Muscle of back (tissue), 3 donors: ENCODE measurements at regions not wholly inside any gene's neighbourhood (a gene's known extent, or its start where the extent isn't known, plus 50 kb on each side); places are given as distances from the start of the nearest gene placed in this dataset.

Experiments used
- DNase-seq, 3 donors: peaks; one replicate each; pipeline versions ENCODE4 v3.0.0 to v3.0.0-alpha.2; 2013

DNA sequence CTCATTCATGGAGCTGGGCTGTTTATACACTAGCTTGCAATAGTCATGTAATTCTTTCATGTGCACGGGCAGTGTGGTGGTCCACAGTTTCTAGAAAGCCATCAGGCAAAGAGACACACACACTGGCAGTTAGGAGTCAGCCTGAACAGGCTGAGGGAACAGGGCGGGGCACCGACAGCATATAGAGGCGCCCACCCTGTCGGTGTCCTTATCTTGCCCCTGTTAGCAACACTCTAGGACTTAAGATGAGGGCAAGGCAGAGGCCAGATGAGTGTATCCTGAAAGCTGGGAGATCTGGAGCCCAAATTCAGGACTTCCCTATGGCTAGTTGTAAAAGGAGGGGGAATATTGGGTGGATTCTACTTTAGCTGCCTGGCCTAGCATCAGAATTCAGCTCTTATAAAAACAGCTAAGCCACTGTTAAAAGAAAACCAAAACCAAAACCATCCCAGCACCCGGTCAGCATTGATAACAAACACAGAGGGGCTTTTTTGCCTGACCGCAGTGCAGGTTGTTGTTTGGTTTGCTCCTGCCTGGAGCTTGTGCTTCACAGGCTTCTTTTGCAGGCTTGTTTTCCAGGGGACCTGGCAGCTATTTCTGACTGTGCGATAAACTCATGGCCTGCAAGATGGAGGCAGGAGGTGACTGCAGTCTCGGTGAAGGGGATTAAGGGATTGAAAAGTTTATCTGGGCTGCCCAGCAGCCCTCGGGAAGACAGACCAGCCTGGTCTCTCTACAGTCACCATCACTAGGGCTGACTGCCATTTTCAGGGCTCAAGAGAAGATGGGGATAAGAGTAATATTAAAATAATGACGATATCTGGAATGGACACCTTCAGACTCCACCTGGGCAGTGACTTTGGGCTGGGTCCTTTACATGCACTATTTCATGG is 638.9 kb downstream of the MID1IP1 start:
- no peak for DNase-seq

DNA sequence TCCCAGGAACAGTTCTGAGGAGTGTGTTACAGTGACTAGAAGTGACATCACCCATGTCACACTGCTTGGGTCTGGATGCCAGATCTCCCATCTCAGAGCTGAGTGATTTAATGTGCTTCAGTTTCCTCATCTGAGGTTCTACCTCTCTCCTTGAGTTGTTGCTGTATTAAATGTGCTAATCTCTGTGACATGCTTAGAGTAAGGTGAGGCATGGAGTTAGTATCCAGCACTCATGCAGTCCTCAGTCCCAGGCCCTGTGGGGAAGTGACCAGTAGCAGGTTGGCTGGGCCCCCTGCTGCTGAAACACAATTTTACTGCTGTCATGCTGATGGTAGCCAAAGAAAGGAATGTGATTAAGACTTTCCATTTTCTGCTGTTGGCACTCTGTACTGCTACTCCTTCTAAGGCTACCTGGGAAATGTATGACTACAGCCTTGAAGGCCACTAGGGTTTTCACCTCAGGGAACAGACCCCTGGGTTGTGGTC is 639.6 kb downstream of the MID1IP1 start:
- no peak for DNase-seq

DNA sequence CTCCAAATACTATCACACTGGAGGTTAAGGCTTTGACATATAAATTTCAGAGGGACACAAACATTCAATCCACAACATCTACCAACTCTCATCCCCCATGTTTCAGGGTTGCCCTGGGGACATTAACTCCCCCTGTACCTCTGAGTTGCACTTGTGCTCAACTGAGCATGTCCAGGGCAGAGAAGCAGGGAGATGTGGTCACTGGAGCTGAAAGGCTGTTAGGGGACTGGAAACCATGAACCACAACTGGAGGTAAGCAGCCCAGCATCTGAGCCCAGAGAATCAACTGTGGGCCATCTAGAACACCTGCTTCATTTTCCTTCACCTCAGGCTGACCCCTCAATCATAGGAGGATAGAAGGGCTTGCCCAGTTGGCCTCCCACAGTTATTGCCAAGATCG is 641.1 kb downstream of the MID1IP1 start:
- no peak for DNase-seq

DNA sequence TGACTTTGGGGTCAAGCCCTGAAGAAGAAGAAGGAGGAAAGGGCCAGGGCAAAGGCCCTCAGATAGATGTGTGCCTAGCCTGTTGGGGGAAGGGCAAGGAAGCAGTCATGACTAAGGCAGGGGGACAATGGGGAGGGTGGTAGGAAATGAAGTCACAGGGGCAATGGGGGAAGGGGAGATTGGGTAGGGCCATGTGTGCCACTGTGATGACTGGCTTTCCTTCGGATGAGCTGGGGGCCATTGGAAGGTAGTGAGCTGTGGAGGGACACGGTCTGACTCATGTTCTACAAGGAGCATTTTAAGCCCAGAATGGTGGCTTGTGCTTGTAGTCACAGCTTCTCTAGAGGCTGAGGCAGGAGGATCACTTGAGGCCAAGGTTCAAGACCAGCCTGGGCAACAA is 642.0 kb downstream of the MID1IP1 start:
- DNase-seq: no peak

DNA sequence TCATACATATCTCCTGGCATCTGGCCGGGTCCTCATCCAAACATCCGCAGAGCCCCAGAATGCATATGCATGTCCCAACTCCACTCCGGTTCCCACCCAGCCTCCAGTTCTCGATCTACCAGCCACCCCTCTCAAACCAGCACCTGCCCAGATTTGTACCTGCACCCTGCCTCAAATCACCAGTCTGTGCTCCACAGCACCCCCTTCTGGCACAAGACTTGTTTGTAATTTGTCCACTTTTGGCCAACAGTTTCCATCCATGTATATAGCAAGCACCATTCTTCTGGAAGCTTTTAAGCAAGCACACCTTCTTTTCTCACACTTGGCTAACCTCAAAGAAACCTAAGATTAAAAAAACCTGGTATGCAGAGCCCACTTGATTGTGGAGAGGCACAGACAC is 644.1 kb downstream of the MID1IP1 start:
- no peak for DNase-seq

DNA sequence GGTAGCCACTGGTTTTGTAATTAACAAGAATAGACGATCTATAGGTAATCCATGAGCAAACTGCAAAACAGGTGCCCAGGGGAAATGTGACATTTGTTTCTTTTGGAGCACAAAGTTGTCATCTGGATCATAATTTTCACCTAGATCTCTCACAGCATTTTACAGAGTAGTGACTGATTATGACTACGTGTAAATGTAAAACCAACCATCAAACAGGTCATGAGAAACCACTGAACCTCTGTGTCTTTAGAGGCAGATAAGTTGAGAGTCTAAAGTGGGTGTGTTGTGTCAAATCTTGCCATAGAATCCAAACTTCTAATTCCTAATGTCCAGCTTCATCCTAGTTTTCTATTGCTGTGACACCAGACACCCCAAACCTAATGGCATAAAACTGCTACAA is 648.1 kb downstream of the MID1IP1 start:
- no peak for DNase-seq

DNA sequence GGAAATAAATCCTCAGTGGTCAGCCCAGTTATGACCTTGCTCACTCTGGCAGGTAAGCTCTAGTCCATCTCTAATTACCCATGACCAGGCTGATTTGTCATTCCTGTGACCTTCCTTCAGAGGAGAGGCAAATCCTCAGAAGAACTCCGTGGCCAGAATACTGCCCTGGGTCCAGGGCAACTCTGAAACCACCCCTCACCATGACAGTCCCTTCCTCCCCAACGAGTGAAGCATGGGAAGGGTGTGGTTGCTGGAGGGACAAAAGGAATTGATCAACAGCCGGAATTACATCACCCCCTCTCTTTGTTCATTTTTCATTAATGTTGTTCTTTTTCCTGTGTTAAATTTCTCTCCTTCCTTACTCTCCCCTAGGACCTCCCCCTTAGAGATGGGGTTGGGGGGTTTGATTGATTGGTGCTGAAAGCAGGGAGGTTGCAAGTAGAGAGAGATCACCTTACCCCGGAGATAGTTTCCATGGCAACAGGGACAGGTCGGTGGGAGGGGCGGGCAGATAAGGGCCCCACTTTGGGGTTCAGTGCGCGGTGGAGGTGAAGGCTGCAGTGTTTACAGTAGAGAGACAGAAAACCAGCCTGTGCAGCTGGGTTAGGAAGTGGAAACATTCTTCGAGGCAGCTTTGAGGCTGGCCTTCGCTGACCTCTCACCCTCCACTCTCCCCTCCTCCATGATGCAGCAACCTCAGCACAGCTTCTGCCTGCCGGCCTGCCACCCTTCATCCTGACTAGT is 647.4 kb downstream of the BCOR start:
- DNase-seq: no peak

DNA sequence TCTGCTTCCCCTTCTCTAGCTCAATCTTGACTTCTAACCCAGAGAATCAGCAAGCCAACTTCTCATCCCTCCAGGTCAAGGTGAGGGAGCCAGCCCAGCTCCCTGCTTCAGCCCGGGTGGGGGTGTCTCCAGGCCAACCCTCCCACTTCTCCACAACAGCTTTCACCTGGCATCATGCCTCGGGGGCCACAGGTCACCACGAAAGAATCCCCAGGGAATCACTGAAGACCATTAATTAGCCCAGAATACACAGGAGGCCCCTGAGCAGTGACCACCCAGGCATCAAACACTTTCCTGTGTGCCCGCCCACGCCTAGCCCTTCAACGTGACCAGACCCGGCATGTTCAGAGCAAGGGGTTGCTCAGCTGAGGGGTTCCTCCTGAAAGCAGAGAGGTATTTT is 646.7 kb downstream of the BCOR start:
- DNase-seq: no peak

DNA sequence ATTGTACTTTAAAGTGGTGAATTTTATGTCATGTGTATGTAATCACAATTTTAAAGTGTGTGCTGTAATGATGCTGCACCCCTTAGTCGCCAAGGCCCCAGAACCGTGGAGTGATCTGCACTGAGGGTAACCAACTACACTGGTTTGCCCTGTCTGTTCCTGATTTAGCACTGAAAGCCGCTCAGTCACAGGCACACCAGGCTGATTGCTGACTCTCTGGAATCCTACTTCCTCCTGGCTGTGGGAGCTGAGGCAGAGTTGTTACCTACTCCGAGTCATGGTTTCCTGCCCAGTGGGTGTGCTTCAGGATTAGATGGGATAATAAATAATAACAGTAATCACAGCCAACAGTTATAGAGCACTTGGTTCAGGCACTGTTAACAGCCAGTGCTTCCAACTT is 645.4 kb downstream of the BCOR start:
- DNase-seq: no peak

DNA sequence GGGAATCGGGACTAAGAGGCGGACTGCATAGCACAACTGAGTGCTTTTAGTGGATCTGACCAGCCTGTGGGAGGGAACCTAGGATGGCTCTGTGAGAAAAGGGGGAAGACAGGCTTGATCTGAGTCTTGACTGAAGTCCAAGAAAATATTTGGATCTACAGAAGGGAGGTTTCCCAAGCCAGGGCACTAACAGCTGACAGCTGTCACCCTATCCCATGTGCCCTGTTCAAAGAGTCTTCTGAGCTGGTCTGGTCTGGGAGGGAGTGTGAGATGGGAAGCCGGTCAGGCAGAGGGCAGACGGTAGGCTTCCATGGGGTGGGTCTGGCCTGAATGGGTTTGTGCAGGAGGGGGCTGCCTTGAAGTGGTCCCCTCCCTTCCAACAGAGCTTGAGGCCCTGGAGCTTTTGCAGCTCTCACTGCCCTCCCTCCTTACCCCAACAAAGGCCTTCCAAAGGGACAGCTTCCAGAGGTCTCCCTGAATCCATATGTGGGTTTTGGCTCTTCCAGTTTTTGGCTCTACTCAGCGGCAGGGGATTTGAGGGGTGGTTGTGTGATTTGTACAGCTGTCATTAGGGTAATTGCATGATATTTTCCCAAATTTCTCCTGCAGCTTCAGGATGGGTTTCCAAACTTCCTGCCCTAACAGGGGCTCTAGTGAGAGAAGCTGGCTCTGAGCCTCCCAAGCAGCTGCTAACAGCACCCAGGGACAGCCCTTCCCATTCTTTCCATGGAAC is 643.7 kb downstream of the BCOR start:
- DNase-seq: peak; percentile 47 to 84 (median 58)

DNA sequence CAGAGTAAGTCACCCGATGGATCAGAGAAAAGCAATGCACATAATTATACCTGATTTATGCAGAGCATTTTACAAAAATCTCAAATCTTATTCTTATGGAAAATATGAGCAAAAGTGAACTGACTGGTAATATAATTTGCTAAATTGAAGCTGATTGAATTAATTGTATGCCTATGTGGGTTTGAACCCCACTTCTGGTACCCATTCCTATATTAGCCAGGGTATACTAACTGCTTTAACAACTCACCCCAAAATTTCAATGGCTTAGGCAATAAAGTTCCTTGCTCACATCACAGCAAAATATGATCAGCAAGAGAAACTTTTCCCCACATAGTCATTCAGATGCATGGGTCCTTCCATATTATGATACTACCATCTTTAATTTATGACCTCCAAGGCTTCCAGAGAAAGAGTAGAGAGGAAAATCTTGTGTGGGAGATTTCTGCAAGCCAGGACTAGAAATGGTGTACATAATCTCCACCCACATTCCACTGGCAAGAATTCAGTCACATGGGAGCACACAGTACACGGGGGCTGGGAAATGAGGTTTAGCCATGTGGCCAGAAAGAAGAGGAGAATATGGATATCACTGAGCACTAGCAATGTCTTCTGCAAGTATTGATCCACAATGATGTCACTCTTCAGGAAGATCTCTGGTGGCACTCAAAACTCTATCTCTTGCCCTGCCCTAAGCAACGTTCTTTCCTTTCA is 640.7 kb downstream of the BCOR start:
- peak in 2 of 3 donors; percentile 39 to 61 for DNase-seq

DNA sequence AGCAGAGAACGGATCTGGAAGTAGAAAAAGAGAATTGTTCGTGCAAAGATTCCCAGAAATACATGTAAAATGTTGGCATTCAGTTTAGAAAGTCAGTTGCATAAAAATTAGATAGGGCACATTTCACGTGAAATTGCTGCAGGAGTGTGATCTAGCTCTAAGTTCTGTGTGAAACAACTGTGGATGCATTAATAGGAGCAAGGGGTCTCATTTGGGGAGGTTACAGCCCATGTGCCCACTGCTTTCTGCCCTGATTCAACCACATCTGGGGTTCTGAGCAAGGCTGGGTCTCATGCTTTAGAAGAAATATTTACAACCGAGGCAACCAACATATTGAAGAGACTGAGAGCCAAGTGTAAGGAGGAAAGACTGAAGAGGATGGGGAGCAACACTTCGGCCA is 639.0 kb downstream of the BCOR start:
- DNase-seq: no peak

DNA sequence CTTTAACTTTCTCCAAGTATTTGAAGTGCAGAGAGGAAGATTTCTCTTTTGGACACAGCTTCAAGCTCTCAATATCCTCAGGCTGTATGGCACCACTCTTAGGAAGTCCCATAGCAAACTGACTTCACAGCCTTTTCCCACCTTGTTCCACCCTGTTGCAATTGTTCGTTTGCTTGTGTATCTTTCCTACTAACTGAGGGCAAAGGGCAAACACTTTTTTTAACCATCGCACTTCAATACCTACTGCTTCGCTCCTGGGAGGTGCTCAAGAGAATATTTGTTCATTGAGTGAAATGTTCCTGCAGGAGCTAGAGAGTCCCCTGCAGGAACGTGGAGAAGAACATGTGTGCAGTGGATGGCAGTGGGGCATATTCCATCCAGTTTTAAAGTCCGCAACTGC is 638.6 kb downstream of the BCOR start:
- no peak for DNase-seq

DNA sequence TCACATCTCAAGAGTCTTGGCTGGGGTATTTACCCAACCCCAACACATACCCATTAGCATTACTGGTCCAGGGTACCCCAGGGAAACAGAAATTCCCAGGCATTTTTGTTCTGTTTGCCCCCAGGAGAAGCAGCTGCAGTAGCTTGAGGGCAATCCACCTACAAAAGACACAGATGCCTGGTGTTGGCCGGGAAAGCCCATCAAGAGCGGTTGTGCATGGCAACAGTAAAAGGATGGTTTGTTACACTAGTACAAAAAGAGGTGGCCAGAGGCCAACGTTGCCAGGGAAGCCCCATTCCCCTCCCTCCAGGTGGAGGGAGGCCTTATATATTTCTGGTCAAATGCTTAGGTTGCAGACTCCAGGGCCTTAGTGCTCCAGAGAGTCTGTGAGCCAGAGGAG is 637.8 kb downstream of the BCOR start:
- no peak for DNase-seq

DNA sequence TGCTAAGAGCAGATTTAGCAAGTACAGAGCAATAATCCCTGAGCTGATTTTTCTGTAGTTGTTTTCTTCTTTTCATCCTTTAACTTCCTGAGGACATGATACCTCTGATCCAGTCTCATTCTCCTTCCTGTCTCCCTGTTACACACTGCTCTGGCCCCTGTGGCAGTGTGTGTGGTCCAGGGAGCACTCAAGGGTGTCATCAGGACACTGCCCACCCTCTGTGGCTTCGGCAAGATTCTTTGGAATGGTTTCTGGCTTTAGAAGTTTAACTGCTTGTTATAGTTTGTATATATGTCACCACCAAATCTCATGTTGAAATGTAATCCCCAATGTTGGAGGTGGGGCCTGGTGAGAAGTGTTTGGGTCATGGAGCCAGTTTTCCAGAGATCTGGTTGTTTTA is 637.3 kb downstream of the BCOR start:
- DNase-seq: no peak

DNA sequence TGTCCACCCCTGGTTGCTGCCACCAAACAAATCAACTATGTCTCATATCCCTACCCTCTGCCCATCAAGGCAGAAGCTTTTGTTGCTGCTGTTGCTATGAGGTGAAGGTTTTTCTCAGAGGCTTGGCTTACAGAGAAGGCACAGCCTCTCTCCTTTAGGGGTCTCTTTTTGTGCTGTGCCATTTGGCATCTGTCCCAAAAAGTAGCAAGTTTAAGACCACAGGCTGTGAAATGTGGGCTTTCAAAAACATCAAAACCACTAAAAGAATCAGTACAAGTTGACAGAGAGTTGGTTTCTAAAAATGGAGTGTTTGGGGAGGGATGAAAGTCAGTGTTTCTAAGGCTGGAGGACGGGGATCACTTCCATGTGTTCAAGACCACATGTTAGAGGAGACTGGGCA is 634.9 kb downstream of the BCOR start:
- DNase-seq: no peak

DNA sequence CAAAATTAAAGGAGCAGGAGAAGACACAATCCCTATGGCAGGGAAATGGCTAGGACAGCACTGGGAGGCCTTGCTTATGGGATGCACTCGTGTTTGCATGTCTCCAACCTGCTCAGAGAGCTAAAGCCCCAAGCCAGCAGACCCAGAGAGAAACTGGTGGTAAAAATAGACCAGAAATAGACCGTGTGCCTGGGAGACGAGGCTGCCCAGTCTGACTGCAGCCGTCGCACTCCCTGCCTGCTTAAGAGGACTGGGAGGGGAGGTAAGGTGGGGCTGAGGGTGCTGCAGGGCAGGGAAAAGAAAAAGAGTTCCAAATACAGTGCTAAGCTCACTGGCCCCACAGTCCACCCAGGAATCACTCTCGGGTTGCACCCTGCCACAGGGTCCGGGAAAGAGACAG is 633.5 kb downstream of the BCOR start:
- no peak for DNase-seq

DNA sequence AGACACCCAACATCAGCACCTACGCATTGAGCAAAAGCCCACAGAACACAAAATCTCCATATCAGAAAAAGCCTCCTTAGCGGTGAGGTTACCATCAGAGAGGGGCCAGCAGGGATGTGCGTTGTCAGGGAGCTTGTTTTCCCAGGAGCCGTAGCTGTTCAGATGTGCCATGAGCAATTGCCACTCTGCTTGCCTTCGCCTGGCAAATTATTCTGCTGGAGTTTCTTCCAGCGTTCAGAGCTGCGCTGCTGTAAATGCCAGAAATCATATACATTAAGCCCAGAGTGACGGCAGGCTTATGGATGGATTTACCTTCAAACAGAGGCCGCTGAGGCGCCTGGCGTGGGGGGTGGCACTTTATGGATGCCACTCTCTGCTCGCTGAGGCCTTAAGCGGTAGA is 632.3 kb downstream of the BCOR start:
- no peak for DNase-seq

DNA sequence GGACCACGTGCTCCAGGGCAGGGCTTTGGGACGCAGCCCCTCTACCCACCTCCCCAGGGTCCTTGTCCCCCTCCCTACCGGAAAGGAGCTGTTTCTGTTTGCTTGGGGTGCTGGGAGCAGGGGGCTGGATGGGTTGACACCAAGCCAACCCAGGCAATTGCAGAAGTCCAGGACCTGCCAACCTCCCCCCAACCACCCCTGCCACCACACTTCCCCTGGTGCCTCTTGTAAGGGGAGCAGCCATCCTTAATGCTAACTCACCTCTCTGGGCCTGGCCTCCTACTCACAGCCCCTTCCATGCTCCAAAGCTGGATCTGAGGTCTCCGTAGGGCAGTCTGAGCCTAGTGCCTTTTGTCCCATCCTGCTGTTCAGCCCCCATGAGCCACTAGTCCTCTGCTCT is 631.9 kb downstream of the BCOR start:
- DNase-seq: no peak

DNA sequence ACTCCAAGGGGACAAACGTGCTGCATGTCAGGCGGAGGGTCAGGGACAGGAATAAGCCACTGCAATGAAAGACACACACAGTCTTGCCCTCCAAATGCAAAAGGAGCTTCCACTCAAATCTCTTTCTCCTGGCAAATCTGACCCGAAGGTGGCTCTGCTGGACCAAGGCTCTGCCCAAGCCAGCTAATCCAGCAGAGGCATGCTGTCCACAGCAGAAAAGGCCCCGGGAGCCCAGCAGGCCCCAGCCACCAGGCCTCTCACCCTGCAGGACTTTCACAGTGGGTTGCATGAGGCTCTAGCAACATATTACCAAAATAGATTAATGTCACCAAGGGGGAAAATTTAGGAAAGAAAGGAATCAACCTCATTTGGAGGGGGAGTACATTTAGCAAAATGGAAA is 628.6 kb downstream of the BCOR start:
- no peak for DNase-seq

DNA sequence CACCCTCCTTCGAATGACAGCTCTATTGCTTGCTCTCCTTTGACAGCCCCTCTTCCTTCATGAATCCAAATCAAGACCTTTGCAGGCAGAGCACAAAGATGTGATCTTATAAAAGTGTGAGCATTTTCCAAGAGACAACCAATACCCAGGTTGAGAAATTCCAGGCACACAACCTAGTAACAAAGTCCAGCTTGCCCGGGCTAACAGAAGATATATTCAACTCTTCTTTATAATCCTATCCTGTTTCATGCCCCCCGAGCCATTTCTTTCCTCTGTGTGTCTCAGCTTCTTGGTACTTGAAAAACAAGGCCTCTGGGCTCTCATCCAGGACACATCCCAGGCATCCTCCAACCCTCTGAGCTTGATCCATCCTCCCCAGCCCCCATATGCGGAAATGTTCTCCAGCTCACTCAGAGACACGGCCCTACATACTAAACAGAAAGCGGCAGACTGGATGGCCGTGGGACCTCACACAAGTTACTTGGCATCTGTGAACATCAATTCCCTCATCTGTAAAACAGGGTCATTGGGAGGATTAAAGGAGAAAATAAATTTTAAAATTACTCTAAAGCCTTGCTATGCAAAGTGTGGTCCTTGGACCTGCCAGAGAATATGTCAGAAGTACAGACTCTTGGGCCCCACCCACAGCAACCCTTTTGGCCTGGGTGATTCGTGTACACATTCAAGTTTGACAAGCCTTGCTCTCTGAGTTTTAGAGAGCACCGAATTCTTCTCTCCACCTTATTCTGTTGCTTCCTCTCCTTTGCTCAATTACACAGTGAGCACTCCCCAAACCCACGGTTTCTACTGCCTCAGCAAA is 627.0 kb downstream of the BCOR start:
- DNase-seq: peak; percentile 72 to 89 (median 78)
